ENCODE measurements at regions not wholly inside any gene's neighbourhood (a gene's known extent, or its start where the extent isn't known, plus 50 kb on each side); places are given as distances from the start of the nearest gene placed in this dataset.

- TF ChIP-seq, protein P1, sequence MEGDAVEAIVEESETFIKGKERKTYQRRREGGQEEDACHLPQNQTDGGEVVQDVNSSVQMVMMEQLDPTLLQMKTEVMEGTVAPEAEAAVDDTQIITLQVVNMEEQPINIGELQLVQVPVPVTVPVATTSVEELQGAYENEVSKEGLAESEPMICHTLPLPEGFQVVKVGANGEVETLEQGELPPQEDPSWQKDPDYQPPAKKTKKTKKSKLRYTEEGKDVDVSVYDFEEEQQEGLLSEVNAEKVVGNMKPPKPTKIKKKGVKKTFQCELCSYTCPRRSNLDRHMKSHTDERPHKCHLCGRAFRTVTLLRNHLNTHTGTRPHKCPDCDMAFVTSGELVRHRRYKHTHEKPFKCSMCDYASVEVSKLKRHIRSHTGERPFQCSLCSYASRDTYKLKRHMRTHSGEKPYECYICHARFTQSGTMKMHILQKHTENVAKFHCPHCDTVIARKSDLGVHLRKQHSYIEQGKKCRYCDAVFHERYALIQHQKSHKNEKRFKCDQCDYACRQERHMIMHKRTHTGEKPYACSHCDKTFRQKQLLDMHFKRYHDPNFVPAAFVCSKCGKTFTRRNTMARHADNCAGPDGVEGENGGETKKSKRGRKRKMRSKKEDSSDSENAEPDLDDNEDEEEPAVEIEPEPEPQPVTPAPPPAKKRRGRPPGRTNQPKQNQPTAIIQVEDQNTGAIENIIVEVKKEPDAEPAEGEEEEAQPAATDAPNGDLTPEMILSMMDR (IDR thresholded peaks at IDR 0.05; ENCODE audit: borderline replicate concordance, control extremely low read depth, extremely low read depth, insufficient read depth, missing control alignments): no peak
- no peak for DNase-seq (ENCODE audit: low spot score)
- in situ Hi-C loops (cut with MboI; ENCODE audit: low sequenced_read_pairs, unreplicated experiment): no loop called here
Measured at GRCh38 chr18:1002653-1003178, 98.0 kb downstream of the ADCYAP1 start.

- TF ChIP-seq, protein P1 (IDR thresholded peaks at IDR 0.05; ENCODE audit: borderline replicate concordance, control extremely low read depth, extremely low read depth, insufficient read depth, missing control alignments): no peak
- DNase-seq (ENCODE audit: low spot score): no peak
- in situ Hi-C loops (cut with MboI; ENCODE audit: low sequenced_read_pairs, unreplicated experiment): no loop called here
Measured at GRCh38 chr18:1003499-1003898, 98.8 kb downstream of the ADCYAP1 start.

GRCh38 chr18:1006304-1006703, 101.6 kb downstream of the ADCYAP1 start:
- TF ChIP-seq, protein P1 (IDR thresholded peaks at IDR 0.05; ENCODE audit: borderline replicate concordance, control extremely low read depth, extremely low read depth, insufficient read depth, missing control alignments): no peak
- DNase-seq (ENCODE audit: low spot score): no peak
- in situ Hi-C loops (cut with MboI; ENCODE audit: low sequenced_read_pairs, unreplicated experiment): no loop called here

DNA sequence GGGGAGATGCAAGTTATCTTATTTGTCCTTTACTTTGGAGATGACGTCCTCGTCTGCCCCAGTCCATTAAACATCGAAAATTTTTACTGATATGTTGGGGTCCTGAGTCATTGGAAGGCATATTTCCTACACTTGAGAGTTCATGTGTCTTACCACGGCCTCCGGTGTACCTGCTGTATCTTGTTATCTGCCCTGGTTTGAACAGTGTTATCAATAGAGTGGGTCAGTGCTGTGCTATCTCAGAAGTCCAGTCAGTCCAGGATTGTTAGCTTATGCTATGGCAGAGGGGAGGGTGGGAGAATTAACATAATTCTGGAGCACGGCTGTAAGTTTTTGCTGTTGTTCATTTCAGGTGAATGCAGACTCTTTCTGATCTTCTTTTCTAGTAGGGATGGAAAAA, 102.3 kb downstream of the ADCYAP1 start:
- in situ Hi-C loops (cut with MboI; ENCODE audit: low sequenced_read_pairs, unreplicated experiment): no loop called here
- TF ChIP-seq, protein P1 (IDR thresholded peaks at IDR 0.05; ENCODE audit: borderline replicate concordance, control extremely low read depth, extremely low read depth, insufficient read depth, missing control alignments): no peak
- DNase-seq (ENCODE audit: low spot score): no peak

- TF ChIP-seq, protein P1 (IDR thresholded peaks at IDR 0.05; ENCODE audit: borderline replicate concordance, control extremely low read depth, extremely low read depth, insufficient read depth, missing control alignments): no peak
- DNase-seq (ENCODE audit: low spot score): no peak
- in situ Hi-C loops (cut with MboI; ENCODE audit: low sequenced_read_pairs, unreplicated experiment): no loop called here
Measured at GRCh38 chr18:1011349-1011748, 106.7 kb downstream of the ADCYAP1 start.

DNA sequence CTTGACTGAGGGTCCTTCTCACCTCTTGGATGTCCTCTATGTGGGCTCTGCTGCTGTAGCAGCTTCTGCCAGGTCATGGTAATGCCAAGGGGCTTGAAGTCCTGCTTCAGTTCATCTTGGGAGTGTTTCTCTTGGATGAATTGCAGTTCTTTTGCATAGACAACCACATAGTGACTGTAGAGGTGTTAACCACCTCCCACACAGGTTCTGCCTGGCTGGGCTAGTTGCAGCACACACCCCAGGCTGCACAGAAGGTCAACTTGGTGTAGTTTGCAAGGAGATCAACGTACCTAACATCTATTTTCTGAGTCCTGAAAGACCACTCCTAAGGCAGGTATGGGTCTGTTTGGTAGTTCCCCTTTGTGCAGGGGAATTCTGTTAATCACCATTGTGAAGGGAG, 108.1 kb downstream of the ADCYAP1 start:
- in situ Hi-C loops (cut with MboI; ENCODE audit: low sequenced_read_pairs, unreplicated experiment): no loop called here
- no peak for DNase-seq (ENCODE audit: low spot score)
- TF ChIP-seq, protein P1 (IDR thresholded peaks at IDR 0.05; ENCODE audit: borderline replicate concordance, control extremely low read depth, extremely low read depth, insufficient read depth, missing control alignments): no peak

- TF ChIP-seq, protein P1 (IDR thresholded peaks at IDR 0.05; ENCODE audit: borderline replicate concordance, control extremely low read depth, extremely low read depth, insufficient read depth, missing control alignments): no peak
- DNase-seq (ENCODE audit: low spot score): no peak
- in situ Hi-C loops (cut with MboI; ENCODE audit: low sequenced_read_pairs, unreplicated experiment): no loop called here
Measured at GRCh38 chr18:1013951-1014350, 109.3 kb downstream of the ADCYAP1 start.
